ENCODE measurements at regions not wholly inside any gene's neighbourhood (a gene's known extent, or its start where the extent isn't known, plus 50 kb on each side); places are given as distances from the start of the nearest gene placed in this dataset.

- no peaks in the 10 kb centered on the region for H3K36me3 ChIP-seq (ENCODE audit: control insufficient read depth, insufficient read depth, low read length)
- no peak overlapping the region for H3K4me2 ChIP-seq (ENCODE audit: low read length)
- no peaks in the 10 kb centered on the region for H3K27me3 ChIP-seq (ENCODE audit: control insufficient read depth, insufficient read depth, low read length)
- H3K9me3 ChIP-seq (ENCODE audit: control insufficient read depth, low read length): no peaks in the 10 kb centered on the region
- H3K27ac ChIP-seq: no peak overlapping the region
- H3K4me1 ChIP-seq: no peaks in the 10 kb centered on the region
- no peak overlapping the region for H2AFZ ChIP-seq
- no peaks in the 10 kb centered on the region for H3K79me2 ChIP-seq
- no peak overlapping the region for H3K9ac ChIP-seq
- TF ChIP-seq CTCF (IDR thresholded peaks at IDR 0.05): no peak
- no peak overlapping the region for H3K4me3 ChIP-seq (ENCODE audit: low read depth, low read length)
Observed at GRCh38 chr1:229973297-229973612, 93.8 kb upstream of the GALNT2 start.

GRCh38 chr1:229975047-229975446 is 92.0 kb upstream of the GALNT2 start:
- H3K27me3 ChIP-seq (ENCODE audit: control insufficient read depth, insufficient read depth, low read length): no peaks in the 10 kb centered on the region
- no peak overlapping the region for H3K9ac ChIP-seq
- TF ChIP-seq CTCF (IDR thresholded peaks at IDR 0.05): no peak
- H3K27ac ChIP-seq: no peak overlapping the region
- H3K4me2 ChIP-seq (ENCODE audit: low read length): no peak overlapping the region
- no peak overlapping the region for H2AFZ ChIP-seq
- no peaks in the 10 kb centered on the region for H3K79me2 ChIP-seq
- H3K4me1 ChIP-seq: no peaks in the 10 kb centered on the region
- H3K36me3 ChIP-seq (ENCODE audit: control insufficient read depth, insufficient read depth, low read length): no peaks in the 10 kb centered on the region
- H3K9me3 ChIP-seq (ENCODE audit: control insufficient read depth, low read length): no peaks in the 10 kb centered on the region
- no peak overlapping the region for H3K4me3 ChIP-seq (ENCODE audit: low read depth, low read length)

- no peak overlapping the region for H3K4me3 ChIP-seq (ENCODE audit: low read depth, low read length)
- no peak overlapping the region for H3K27ac ChIP-seq
- H3K9me3 ChIP-seq (ENCODE audit: control insufficient read depth, low read length): no peaks in the 10 kb centered on the region
- no peaks in the 10 kb centered on the region for H3K4me1 ChIP-seq
- no peak overlapping the region for H2AFZ ChIP-seq
- no peak for TF ChIP-seq CTCF (IDR thresholded peaks at IDR 0.05)
- H3K79me2 ChIP-seq: no peaks in the 10 kb centered on the region
- no peak overlapping the region for H3K9ac ChIP-seq
- no peak overlapping the region for H3K4me2 ChIP-seq (ENCODE audit: low read length)
- H3K27me3 ChIP-seq (ENCODE audit: control insufficient read depth, insufficient read depth, low read length): no peaks in the 10 kb centered on the region
- H3K36me3 ChIP-seq (ENCODE audit: control insufficient read depth, insufficient read depth, low read length): no peaks in the 10 kb centered on the region
Observed at GRCh38 chr1:229980009-229980408, 87.0 kb upstream of the GALNT2 start.

GRCh38 chr1:229981736-229982135 is 85.3 kb upstream of the GALNT2 start:
- Histone ChIP-seq H3K9ac (no peak overlapping the region), H3K79me2 (no peaks in the 10 kb centered on the region), H3K27ac (no peak overlapping the region), H3K27me3 (ENCODE audit: control insufficient read depth, insufficient read depth, low read length) (no peaks in the 10 kb centered on the region), H3K9me3 (ENCODE audit: control insufficient read depth, low read length) (no peaks in the 10 kb centered on the region), H2AFZ (no peak overlapping the region), H3K4me2 (ENCODE audit: low read length) (no peak overlapping the region), H3K4me3 (ENCODE audit: low read depth, low read length) (no peak overlapping the region), H3K36me3 (ENCODE audit: control insufficient read depth, insufficient read depth, low read length) (no peaks in the 10 kb centered on the region), H3K4me1 (no peaks in the 10 kb centered on the region)
- TF ChIP-seq CTCF (IDR thresholded peaks at IDR 0.05): no peak

- Histone ChIP-seq H3K36me3 (ENCODE audit: control insufficient read depth, insufficient read depth, low read length) (no peaks in the 10 kb centered on the region), H3K4me2 (ENCODE audit: low read length) (no peak overlapping the region), H3K9me3 (ENCODE audit: control insufficient read depth, low read length) (no peaks in the 10 kb centered on the region), H2AFZ (no peak overlapping the region), H3K79me2 (no peaks in the 10 kb centered on the region), H3K9ac (no peak overlapping the region), H3K27me3 (ENCODE audit: control insufficient read depth, insufficient read depth, low read length) (no peaks in the 10 kb centered on the region), H3K4me1 (no peaks in the 10 kb centered on the region), H3K27ac (no peak overlapping the region), H3K4me3 (ENCODE audit: low read depth, low read length) (no peak overlapping the region)
- no peak for TF ChIP-seq CTCF (IDR thresholded peaks at IDR 0.05)
Observed at GRCh38 chr1:229984310-229984991, 82.6 kb upstream of the GALNT2 start.

Data from parathyroid adenoma (tissue), 2 donors.